CD4-positive, alpha-beta T cell treated with Interferon alpha-2 for 1 hour (primary cell): ENCODE measurements at regions not wholly inside any gene's neighbourhood (a gene's known extent, or its start where the extent isn't known, plus 50 kb on each side); places are given as distances from the start of the nearest gene placed in this dataset.

ENCODE experiments used
- DNase-seq, 2 donors: peaks; one replicate each; pipeline ENCODE4 v3.0.0-alpha.2; 2020 to 2022

GRCh38 chrX:43586830-43587229, 69.3 kb upstream of the MAOA start:
- no peak for DNase-seq

GRCh38 chrX:43589735-43590134, 66.4 kb upstream of the MAOA start:
- no peak for DNase-seq

- no peak for DNase-seq
These were observed 65.9 kb upstream of the MAOA start for GRCh38 chrX:43590150-43590549.

GRCh38 chrX:43592597-43592996, 63.5 kb upstream of the MAOA start:
- no peak for DNase-seq

GRCh38 chrX:43595931-43596330, 60.2 kb upstream of the MAOA start:
- DNase-seq, result no peak

- no peak for DNase-seq
These were observed 51.3 kb upstream of the MAOA start for GRCh38 chrX:43604753-43605152.

GRCh38 chrX:43605351-43605750, 50.7 kb upstream of the MAOA start:
- DNase-seq, result no peak
